A673 (cell line): ENCODE measurements at regions not wholly inside any gene's neighbourhood (a gene's known extent, or its start where the extent isn't known, plus 50 kb on each side); places are given as distances from the start of the nearest gene placed in this dataset.
"Not testable (repeated sequence)": the region's sequence is repeated elsewhere in the genome, so short reads cannot be mapped to it uniquely, and the experiment has no call there.

Experiments
- BruUV-seq: library from RNA; stranded (reverse); fragments of 400-500 nt; replicated peaks from 2 replicates; lab custom pipeline; 2021; lab: Mats Ljungman, UMichigan
- CTCF ChIA-PET: fragments of 300-600 bp; sonication (Branson Sonifier 250); formaldehyde crosslinking; loops from one replicate; lab custom pipeline; 2022; ENCODE audit warnings: antibody characterized with exemption; lab: Charles Lee
- POLR2A ChIA-PET: fragments of 300-600 bp; sonication (Branson Sonifier 250); formaldehyde crosslinking; loops from one replicate; lab custom pipeline; 2022; ENCODE audit warnings: antibody characterized with exemption; ENCODE audit not compliant: low non-redundant PET; lab: Charles Lee
- DNase-seq: peaks from one replicate; pipeline ENCODE4 v3.0.0-alpha.2; 2015; ENCODE audit warnings: low spot score
- H3K27ac ChIP-seq: fragments of 200-600 bp; sonication (generic); 2 replicates; pipeline ENCODE4 v1.5.1; 2016; ENCODE audit warnings: mixed run types, low read depth, mild to moderate bottlenecking, mixed read lengths, antibody characterized with exemption, low read length; ENCODE audit not compliant: poor library complexity, severe bottlenecking
- H3K27me3 ChIP-seq: fragments of 200-600 bp; sonication (generic); replicated peaks from 2 replicates; pipeline ENCODE4 v1.6.1; 2017; ENCODE audit warnings: mixed run types, low read depth, mild to moderate bottlenecking, mixed read lengths, antibody characterized with exemption, low read length; ENCODE audit not compliant: insufficient read depth, poor library complexity
- H3K36me3 ChIP-seq: fragments of 200-600 bp; sonication (generic); 2 replicates; pipeline ENCODE4 v1.6.1; 2016; ENCODE audit warnings: mixed run types, mild to moderate bottlenecking, mixed read lengths, antibody characterized with exemption, low read length; ENCODE audit not compliant: insufficient read depth, poor library complexity, severe bottlenecking
- H3K4me1 ChIP-seq: fragments of 200-600 bp; sonication (generic); 2 replicates; pipeline ENCODE4 v1.6.1; 2017; ENCODE audit warnings: mixed run types, mild to moderate bottlenecking, mixed read lengths, antibody characterized with exemption, low read length; ENCODE audit not compliant: insufficient read depth, poor library complexity, severe bottlenecking
- H3K4me3 ChIP-seq: fragments of 200-600 bp; sonication (generic); 2 replicates; pipeline ENCODE4 v1.5.1; 2016; ENCODE audit warnings: low read depth, mixed run types, mild to moderate bottlenecking, mixed read lengths, low read length; ENCODE audit not compliant: poor library complexity, severe bottlenecking
- H3K9me3 ChIP-seq: fragments of 200-600 bp; sonication (generic); 2 replicates; pipeline ENCODE4 v1.6.1; 2016; ENCODE audit warnings: mixed run types, low read depth, mild to moderate bottlenecking, mixed read lengths, antibody characterized with exemption, low read length; ENCODE audit not compliant: poor library complexity, severe bottlenecking
- CTCF ChIP-seq: fragments of 300-800, 200-600 bp; sonication (generic); conservative IDR thresholded peaks from 2 replicates; pipeline ENCODE4 v1.5.1; 2017; ENCODE audit warnings: low read depth, mild to moderate bottlenecking, antibody characterized with exemption, low read length, moderate library complexity, mixed read lengths
- EZH2 ChIP-seq: fragments of 200-600 bp; sonication (generic); IDR thresholded peaks from 2 replicates; pipeline ENCODE4 v1.6.1; 2017; ENCODE audit warnings: borderline replicate concordance, low read depth, mild to moderate bottlenecking, mixed read lengths, antibody characterized with exemption, low read length; ENCODE audit not compliant: poor library complexity, severe bottlenecking
- intact Hi-C: fragments of 100-400 bp; cut with micrococcal nuclease; formaldehyde crosslinking; loops from one replicate; pipeline ENCODE4 v1.10.0; 2022; ENCODE audit not compliant: unreplicated experiment

DNA sequence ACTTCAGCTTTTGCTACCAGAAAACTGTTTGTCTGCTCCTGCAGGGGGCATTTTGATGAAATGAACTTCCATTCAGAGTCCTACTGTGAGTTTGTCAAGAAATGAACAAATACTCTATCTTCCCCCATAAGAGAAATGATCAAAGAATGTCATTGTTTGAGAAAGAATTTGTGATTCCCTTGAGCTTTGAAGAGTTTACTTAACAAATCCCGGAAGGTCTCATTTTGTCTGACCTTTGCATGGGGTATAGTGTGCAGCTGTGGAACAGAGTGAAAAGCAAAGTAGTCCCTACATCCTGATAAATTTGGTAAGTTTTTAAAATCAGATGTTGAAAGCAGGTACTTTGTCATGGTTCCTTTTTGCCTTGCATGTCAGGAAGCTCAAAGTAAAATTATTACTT, 178.0 kb downstream of the ABCC12 start:
- ChIA-PET CTCF (no interaction called here), POLR2A (no interaction called here)
- intact Hi-C loops, result no loop called here
- H3K9me3 ChIP-seq, result no peaks in the 10 kb centered on the region
- H3K36me3 ChIP-seq, result no peaks in the 10 kb centered on the region
- no peaks in the 10 kb centered on the region for H3K4me1 ChIP-seq
- DNase-seq, result no peak
- TF ChIP-seq EZH2, result no peak
- TF ChIP-seq CTCF, result no peak
- H3K27ac ChIP-seq, result no peak overlapping the region
- peaks cover 19% of the 10 kb centered on the region for H3K27me3 ChIP-seq
- no TSS peak for BruUV-seq
- H3K4me3 ChIP-seq, result no peak overlapping the region

GRCh38 chr16:47976636-47977210, 179.1 kb downstream of the ABCC12 start:
- H3K27me3 ChIP-seq, result peaks cover 19% of the 10 kb centered on the region
- H3K9me3 ChIP-seq, result no peaks in the 10 kb centered on the region
- no peak overlapping the region for H3K4me3 ChIP-seq
- no peak for DNase-seq
- H3K27ac ChIP-seq, result no peak overlapping the region
- intact Hi-C loops, result no loop called here
- POLR2A ChIA-PET, result no interaction called here
- no peaks in the 10 kb centered on the region for H3K4me1 ChIP-seq
- H3K36me3 ChIP-seq, result no peaks in the 10 kb centered on the region
- BruUV-seq, result no TSS peak
- CTCF ChIA-PET, result no interaction called here
- no peak for TF ChIP-seq CTCF
- no peak for TF ChIP-seq EZH2

DNA sequence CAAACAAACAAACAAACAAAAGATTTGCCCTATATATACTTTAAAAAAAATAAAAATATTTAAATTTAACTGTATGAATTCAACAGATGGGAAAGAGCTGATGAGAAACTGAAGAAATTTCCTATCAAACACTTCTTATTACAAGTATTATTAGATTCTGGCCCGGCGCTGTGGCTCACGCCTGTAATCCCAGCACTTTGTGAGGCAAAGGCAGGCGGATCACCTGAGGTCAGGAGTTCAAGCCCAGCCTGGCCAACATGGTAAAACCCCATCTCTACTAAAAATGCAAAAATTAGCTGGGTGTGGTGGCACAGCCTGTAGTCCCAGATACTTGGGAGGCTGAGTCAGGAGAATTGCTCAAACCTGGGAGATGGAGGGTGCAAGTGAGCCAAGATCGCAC, 180.8 kb downstream of the ABCC12 start:
- H3K4me3 ChIP-seq, H3K27ac ChIP-seq, H3K36me3 ChIP-seq, DNase-seq, H3K9me3 ChIP-seq, intact Hi-C loops, CTCF ChIA-PET, H3K4me1 ChIP-seq, POLR2A ChIA-PET, BruUV-seq: not testable (repeated sequence)
- peaks cover 19% of the 10 kb centered on the region for H3K27me3 ChIP-seq

DNA sequence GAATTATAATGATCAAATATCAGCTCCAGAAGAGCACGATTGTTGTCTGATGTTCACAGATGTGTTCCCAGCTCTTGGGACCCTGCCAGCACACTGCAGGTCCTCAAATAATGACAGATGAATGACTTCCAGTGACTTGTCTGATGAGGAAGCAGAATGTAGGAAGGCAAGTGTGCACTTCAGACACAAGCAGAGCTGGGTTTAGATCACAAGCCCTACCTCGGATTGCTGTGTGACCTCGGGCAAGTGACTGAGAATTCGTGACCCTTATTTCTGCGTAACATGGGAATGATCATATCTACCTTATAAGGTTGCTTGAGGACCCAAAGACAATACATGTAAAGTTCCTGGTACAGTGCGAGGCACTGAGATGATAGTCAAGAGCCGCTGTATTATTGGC, 182.2 kb downstream of the ABCC12 start:
- POLR2A ChIA-PET, result no interaction called here
- no TSS peak for BruUV-seq
- Histone ChIP-seq H3K27me3 (peaks cover 16% of the 10 kb centered on the region), H3K4me3 (no peak overlapping the region), H3K27ac (no peak overlapping the region), H3K36me3 (no peaks in the 10 kb centered on the region), H3K4me1 (no peaks in the 10 kb centered on the region), H3K9me3 (no peaks in the 10 kb centered on the region)
- no peak for DNase-seq
- CTCF ChIA-PET, result no interaction called here
- TF ChIP-seq EZH2, result no peak
- TF ChIP-seq CTCF, result no peak
- intact Hi-C loops, result no loop called here
